HG02642 (cell line): ENCODE measurements at regions not wholly inside any gene's neighbourhood (a gene's known extent, or its start where the extent isn't known, plus 50 kb on each side); places are given as distances from the start of the nearest gene placed in this dataset.

Experiments
- ATAC-seq: cut with Tn5 transposase; IDR thresholded peaks from one replicate; pipeline ENCODE4 v1.9.1; 2021; ENCODE audit warnings: mild to moderate bottlenecking; ENCODE audit not compliant: unreplicated experiment, poor library complexity

GRCh38 chr2:225100856-225101294, 58.6 kb upstream of the DOCK10 start:
- ATAC-seq: no peak

DNA sequence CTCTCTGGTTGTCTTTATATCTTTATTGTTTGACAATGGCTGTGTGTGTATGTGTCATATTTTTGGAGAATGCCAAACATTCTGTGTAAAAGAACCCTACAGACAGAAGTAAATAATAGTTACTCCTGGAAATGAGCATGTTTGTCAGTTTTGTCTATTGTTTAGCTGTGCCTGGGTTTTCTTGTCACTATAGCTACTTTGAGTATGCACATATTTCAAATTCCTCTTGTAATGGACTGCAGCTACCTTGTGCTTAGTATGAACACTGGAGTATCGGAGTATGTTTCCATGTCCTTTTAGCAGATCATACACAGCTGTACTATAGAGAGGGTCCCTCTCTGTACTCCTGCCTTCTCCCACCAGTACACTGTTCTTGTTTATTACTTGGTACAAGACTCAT, 58.0 kb upstream of the DOCK10 start:
- no peak for ATAC-seq

- no peak for ATAC-seq
Measured at GRCh38 chr2:225097035-225097434, 54.8 kb upstream of the DOCK10 start.
